HG03045 (cell line): ENCODE measurements at regions not wholly inside any gene's neighbourhood (a gene's known extent, or its start where the extent isn't known, plus 50 kb on each side); places are given as distances from the start of the nearest gene placed in this dataset.

Source experiments
- ATAC-seq: cut with Tn5 transposase; IDR thresholded peaks from one replicate; pipeline ENCODE4 v1.9.1; 2021; ENCODE audit warnings: mild to moderate bottlenecking, moderate library complexity; ENCODE audit not compliant: unreplicated experiment

DNA sequence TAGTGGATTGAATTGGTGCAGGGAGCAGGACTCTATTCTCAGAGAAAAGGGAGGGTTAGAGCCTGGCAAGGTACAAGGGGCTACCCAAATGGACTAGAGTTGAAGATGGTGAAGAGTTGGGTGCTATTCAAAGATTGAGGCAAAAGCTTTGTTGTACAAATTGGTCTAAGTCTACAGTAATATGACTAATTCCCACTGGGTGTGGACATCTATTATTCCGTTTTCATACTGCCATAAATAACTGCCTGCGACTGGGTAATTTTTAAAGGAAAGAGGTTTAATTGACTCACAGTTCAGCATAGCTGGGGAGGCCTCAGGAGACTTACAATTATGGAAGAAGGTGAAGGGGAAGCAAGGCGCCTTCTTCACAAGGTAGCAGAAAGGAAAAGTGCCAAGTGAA lies 266.3 kb downstream of the TPBG start:
- no peak for ATAC-seq

DNA sequence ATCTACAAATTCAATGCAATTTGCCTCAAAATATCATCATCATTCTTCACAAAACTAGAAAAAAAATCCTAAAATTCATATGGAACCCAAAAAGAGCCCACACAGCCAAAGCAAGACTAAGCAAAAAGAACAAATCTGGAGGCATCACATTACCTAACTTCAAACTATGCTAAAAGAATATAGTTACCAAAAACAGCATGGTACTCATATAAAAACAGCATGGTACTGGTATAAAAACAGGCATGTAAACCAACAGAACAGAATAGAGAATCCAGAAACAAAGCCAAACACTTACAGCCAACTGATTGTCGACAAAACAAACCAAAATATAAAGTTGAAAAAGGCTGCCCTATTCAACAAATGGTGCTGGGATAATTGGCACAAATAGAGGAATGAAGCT lies 278.1 kb downstream of the TPBG start:
- no peak for ATAC-seq

DNA sequence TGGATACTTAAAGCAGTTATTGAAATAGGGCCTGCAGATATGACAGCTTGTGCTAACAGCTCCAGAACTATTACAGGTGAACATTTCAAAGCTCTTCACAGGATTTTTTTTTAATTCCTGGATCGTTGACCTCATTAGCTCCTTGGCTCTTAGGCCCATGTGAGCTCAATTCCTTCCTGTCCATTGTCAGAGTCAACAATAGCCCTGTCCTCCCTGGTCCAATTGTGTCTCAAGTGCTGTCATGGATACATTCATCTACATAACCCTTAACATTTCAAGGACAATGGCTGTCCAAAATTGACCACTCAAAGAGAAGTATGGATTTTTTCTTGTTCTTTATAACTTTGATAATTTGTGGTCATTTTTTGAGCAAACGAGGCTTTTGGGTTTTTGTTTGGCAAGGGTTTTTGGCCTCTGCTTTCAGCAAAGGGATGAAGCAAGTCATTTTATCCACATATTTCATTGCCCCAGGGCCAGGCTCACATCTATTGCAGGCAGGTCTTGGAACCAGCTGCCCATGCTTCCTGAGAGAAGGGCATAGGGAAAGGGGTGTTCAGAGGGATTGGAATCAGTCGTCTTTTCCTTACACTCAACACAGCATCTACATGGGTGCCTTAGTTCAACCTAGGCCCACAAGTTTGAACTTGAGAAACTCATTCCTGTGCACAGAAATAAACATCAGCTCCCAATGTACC lies 282.1 kb downstream of the TPBG start:
- no peak for ATAC-seq

DNA sequence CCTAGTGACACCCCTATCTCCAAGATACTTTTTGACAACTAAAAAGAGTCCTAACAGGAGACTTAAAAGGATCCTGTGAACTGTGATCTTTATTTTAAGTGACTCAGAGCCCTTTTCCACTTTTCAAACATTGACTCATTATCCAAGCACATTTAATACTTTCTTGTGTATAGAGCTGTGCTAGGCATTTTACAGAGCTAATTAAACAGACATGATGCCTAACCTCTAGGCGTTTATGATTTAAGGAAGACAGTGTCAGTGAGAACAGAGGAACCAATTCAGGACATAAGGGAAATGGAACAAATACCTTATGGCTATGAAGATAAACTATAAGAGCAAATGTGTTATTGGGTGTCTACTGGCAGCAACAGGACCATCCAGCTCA lies 282.6 kb downstream of the TPBG start:
- ATAC-seq: no peak

DNA sequence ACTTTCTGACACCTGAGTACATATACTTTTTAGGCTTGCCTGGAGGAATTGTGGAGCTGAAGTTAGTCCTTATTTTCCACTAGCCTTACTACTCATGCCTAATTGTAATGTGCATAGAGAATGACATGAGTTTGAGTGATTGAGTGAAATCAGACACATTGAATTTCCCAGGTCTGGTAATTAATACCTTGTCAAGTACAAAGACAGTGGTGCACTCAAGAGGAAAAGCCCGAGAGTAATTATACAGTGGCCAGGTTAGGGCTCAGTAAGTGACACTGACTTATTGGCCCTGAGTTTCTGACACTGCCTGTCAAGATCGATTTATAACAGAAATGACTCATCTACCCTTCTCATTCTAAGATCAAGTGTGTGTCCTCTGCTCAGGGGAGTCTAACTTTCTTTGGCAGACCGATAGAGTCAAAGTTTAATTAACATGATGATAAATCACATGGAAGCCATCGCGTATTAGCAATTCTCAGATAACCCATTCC lies 288.3 kb downstream of the TPBG start:
- ATAC-seq: no peak

DNA sequence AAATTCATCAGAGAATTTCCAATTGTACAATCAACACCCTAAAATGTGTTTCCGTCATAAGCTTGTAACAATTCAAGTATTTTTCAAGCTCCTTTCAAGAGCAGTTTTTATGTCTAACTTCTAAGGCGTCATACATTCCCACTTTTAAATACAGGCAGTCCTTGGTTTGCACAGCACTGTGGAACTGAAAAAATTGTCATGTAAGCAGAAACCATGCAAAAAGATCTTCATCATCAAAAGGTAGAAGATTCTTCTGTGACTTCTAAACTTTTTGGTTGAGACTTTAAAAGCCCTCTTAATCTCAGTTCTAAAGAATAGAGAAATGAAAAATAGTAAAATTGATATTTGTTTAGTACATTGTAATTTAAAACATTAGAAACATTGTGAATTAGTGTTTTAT lies 315.6 kb downstream of the TPBG start:
- ATAC-seq: no peak

DNA sequence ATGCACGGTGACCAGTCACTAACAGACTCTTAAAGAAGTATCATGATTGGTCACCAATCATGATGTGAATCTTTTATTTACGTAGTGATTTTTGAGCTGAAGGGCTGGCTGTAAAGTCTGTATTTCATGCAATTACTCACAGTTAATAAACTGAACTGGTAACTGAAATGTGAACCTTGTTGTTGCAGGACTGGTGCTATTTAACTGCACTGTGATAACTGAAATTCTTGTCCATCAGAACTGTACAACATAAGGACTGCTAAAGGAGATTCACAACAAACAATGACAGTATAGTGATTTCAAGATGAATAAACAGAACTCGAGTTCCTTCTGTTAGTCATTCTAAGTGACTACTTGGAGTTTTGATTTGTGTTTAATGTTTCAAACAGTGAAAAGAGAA lies 316.6 kb downstream of the TPBG start:
- ATAC-seq: no peak

DNA sequence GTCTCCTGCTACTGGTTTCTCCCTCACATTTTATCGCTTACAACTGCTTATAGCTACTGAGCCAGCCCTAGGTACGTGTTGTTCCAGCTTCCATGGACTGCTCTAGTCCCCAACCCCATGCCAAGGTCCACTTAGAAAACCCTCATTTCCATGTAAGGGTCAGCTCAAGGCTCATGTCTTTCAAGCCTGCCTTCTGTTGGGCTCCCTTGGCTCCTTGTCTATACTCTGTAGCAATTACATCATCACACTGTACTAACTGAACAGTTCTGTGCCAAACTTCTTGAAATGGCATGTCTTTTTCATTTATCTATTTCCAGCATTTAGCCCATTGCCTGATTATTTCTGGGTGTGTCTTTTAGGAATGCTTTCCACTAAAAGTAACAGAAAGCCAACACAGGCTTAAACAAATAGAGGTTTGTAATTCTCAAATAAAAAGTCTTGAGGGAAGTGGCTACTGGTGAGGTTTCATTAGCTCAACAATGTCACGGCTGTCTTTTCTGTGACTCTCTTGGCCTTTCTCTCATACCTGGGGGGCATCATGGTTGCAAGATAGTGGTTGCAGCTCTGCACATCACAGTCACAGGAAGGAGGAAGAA lies 317.6 kb downstream of the TPBG start:
- ATAC-seq: no peak

DNA sequence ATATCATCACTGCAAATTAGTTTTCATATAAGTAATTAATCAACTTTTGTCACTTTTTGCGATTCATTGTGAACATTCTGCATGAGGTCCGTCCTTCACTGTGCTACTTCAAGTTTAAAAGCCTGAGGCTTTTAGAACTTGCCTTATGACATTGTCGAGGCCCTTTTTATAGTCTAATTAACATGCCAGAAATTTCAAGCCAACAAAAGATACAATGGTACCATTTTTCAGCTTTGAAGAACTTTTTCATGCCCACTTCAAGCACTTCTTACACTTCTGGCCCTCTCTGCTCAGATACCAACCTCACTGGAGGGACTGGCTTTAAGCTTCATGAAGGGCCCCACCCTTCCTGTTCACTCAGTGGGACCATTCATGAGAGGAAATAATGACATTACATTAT lies 323.1 kb downstream of the TPBG start:
- no peak for ATAC-seq

DNA sequence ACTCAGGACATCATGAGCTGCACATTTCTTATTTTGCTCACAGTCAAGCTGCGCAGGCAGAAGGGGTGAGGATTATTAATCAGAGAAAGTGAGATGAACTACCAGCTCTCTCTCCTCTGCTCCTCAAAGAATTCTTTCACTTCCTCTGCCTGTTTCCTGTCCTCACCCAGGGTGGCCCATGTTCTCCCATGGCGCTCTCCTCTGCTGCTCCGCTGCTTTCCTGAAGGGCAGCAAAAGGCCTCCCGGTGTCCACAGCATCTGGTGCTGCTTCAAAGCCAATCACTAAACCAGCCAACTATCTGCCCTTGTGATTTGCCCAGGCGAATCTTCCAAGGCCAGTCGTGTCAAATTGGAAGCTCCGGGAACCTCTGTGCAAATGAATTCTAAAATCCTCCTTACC lies 324.2 kb downstream of the TPBG start:
- ATAC-seq: no peak

DNA sequence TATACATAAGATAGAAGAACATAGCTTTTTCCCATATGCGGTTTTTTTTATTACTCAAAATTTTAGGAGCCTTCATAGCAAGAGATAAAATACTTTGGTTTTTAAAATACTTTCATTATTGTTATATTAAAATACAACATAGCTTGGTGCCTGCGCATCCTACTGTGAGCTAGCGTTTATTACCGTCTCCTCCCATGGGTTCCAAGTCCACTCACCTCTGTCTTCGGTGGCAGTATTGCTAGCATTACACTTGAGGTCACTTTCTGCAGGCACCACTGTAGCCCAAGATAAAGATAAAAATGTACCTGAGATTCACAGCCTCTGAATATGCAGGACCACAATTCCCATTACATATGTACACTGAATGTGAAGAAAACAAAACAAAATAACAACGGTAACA lies 326.7 kb downstream of the TPBG start:
- ATAC-seq: no peak

DNA sequence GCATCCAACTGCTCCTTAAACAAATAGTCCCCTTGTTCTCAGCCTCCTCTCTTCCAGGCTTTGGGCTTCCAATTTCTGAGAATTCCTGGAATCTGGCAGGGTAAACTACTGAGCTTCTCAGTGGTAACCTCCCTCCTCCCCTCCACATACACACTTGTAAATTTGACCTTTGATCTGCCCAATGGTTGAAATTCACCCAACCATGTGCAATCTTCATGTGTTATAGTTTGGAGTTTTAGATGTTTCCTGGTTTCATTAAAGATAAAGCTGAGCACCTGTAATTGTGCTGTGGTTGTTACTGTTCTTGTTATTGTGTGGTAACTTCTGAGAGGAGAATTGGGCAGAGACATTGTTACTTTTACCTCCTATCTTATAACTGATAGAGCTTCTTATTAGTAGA lies 328.4 kb downstream of the TPBG start:
- no peak for ATAC-seq

DNA sequence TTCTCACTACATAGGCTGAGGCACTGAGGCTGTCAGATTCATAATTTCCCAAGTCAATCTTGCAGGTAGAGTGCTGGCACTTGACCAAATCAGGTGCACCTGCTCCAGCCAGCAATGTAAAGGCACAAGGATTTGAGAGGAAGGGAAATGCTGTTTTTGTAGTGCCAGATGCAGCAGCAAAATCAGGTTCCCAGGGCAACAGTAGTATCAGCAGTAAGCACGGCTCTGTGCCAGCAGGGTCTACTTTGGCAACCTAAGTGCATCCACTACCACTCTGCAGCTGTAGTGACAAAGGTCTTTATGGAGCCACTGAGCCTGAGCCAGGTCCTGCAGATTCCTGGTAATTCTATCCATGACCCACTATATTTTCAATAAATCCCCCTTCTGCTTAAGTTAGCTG lies 329.5 kb downstream of the TPBG start:
- ATAC-seq: no peak

DNA sequence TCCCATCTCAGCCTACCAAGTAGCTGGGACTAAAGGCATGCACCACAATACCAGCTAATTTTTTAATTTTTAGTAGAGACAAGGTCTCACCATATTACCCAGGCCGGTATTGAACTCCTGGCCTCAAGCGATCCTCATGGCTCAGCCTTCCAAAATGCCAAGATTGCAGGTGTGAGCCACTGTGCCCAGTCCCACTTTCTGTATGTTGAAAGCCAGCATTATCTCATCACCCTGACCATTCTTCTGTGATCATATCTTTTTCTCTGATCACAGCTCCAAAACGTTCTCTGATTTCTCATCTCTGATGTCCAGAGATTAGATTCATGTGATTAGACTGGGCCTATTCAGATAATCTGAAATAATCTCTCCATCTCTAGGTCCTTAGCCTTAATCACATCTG lies 337.7 kb downstream of the TPBG start:
- no peak for ATAC-seq

DNA sequence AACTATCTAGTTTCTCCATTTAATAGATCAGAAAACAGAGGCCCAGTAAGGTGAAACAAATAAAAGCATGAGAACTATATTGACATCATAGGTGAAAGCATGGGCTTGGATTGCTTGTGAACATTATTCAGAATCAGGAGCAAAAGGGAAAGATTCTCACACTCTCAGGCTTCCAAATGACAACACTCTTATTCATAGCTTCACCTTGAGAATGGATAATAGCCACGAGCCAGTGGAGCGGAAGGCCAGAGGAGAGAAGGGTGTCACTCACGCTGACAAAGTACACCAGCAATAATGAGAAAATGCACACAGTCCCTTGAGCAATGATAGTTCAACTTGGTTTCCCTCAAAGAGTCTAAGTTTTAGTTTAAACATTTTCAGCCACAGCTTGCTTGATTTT lies 339.0 kb downstream of the TPBG start:
- no peak for ATAC-seq

DNA sequence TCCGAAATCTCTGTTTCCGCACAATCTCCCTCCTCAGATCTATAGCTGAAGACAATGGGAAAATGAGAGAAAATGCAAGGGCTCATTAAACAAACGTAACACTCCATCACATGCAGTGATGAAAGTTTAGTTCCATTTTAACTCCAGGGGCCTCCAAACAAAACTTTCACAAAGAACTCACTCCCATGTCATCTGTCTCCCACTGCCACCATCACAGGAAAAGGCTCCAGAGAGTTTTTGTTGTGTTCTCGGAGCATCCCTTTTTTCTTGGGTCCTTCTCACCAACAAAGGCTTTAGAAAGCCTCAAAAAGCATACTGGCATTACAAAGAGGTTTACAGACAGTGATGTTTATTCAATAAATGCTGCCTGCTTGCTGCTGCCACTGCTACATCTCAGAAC lies 339.6 kb downstream of the TPBG start:
- ATAC-seq: no peak

DNA sequence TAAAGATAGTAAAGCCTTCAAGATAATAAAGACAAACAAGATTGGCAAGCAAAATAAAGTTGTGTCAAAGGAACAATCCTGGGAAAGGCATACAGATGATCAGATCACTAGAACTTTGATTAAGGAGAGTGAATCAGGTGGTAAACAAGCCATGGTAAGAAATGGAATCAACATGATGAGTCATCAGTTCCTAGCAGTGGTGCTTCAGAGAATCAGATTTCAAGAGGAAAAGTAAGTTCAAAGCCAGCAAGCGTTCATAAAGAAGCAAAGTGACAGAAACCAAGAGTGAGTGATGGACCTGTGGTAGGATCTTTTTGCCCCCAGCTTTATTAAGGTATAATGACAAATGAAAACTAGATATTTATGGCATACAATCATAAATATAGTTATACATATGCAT lies 340.4 kb downstream of the TPBG start:
- ATAC-seq: no peak

DNA sequence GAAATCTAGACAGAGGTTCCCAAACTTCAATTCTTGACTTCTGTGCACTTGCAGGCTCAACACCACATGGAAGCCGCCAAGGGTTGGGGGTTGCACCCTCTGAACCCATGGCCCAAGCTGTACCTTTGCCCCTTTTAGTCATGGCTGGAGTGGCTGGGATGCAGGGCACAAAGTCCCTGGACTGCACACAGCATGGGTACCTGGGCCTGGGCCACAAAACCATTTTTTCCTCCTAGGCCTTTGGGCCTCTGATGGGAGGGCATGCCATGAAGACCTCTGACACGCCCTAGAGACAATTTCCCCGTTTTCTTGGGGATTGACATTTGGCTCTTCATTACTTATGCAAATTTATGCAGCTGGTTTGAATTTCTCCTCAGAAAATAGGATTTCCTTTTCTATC lies 342.0 kb downstream of the TPBG start:
- ATAC-seq: no peak

DNA sequence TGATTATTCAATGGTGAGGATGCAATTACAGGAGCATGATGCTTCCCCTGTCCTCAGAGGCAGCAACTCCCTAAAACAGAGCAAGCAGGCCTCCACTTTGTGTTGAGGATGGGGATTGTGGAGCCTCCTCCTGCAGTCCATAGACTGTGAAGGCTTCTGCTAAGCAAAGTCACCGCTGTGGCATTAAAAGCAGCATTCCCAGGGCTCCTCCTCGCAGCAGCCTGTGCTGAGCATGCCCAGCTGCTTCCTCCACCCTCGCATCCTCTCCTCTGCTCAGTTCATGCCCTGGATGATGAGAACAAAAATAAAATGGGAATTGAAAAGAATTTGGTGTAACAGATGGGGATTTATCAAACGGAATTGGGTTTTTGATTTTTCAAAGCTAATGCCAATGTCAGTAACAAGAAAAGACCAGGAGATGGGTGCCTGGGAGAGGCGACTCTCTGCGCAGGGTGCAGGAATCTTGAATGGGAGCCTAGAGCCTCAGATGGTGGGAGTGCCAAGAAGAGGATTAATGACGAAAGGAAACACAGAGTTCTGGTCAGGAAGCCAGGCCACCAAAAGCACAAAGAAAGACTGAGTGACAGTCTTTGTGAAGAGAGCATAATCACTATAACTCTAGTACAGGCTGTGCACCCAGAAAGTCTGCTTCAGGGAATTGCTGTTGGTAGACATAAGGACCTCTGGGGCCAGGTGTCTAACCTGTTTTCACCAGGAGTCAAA lies 347.6 kb downstream of the TPBG start:
- no peak for ATAC-seq

DNA sequence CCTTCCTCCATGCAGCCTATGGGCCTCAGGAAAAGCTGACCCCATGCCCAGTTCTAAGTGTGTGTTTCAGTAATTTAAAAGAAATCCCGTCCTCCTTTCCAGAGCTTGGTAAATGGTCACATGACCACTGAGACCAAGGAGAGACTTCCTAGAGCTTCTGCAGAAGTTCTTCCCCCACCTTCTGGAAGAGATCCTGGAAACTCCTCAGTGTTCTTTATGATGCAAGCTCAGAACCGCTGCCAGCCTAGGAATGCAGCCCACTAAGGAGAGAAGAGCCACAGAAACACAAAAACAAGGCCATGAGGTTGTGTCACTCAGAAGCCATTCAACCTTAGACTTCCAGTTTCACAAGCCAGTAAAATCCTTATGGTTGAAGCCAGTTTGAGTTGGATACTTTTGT lies 348.4 kb downstream of the TPBG start:
- ATAC-seq: no peak

DNA sequence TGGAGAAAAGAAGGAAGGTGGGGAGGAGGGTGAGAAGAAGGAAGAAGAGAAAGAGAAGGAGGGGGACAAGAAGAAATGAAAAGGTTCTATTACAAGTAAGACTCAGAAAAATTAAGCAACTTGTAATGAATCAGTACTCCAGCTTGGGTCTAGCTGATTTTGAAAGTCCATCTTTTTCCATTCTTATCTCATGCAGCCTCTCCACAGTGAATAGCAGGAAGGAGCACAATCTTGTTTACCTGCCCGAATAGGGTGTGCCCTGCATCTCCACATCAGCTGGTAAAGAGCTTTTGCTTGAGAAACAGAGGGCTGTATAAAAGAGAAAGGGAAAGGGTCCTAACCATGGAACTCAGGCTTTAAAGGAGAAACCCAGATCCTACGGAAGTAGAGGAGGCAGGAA lies 348.8 kb downstream of the TPBG start:
- ATAC-seq: no peak

DNA sequence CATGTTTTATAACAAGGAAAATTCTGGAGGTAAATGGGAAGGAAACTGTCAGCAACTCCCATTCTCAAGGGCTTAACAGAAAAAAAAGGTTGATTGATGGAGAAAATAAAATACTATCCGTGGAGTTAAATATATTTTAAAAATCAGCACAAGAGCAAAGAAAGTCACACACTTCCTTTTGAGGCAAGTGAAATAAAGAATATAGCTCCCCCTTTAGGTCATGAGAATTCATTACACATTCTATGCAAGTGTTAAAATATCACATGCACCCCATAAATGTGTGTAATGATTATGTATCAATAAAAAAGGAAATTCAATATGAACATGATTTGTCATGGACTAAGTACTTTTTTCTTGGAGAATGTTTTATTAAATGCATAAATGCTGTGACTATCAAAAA lies 349.2 kb downstream of the TPBG start:
- no peak for ATAC-seq
